ENCODE measurements at regions not wholly inside any gene's neighbourhood (a gene's known extent, or its start where the extent isn't known, plus 50 kb on each side); places are given as distances from the start of the nearest gene placed in this dataset.
A peak's percentile ranks its signal among the peaks of the same experiment; 100 is the strongest.
"Not testable (repeated sequence)": the region's sequence is repeated elsewhere in the genome, so short reads cannot be mapped to it uniquely, and the experiment has no call there.

- no peak for DNase-seq
Observed at GRCh38 chr12:32010631-32011336, 51.6 kb downstream of the RESF1 start.

- no peak for DNase-seq
Observed at GRCh38 chr12:32012249-32012785, 53.1 kb downstream of the RESF1 start.

DNA sequence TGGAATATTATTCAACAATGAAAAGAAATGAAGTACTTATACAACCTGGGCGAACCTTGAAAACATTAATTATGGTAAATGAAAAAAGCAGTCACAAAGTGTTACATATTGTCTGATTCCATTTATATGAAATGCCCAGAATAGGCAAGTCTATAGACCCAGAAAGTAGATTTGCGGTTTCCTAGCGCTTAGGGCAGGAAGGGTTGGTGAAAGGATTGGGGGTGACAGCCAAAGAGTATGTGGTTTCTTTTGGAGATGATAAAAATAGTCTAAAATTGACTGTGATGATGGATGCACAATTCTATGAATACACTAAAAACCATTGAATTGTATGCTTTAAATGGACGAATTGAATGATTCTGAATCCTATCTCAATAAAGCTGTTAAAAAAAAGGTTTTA is 55.8 kb downstream of the RESF1 start:
- no peak for DNase-seq

- no peak for DNase-seq
Observed at GRCh38 chr12:32016680-32017482, 57.7 kb downstream of the RESF1 start.

- no peak for DNase-seq
Observed at GRCh38 chr12:32021346-32021773, 62.1 kb downstream of the RESF1 start.

GRCh38 chr12:32022387-32022786 is 63.2 kb downstream of the RESF1 start:
- DNase-seq, result not testable (repeated sequence)

DNA sequence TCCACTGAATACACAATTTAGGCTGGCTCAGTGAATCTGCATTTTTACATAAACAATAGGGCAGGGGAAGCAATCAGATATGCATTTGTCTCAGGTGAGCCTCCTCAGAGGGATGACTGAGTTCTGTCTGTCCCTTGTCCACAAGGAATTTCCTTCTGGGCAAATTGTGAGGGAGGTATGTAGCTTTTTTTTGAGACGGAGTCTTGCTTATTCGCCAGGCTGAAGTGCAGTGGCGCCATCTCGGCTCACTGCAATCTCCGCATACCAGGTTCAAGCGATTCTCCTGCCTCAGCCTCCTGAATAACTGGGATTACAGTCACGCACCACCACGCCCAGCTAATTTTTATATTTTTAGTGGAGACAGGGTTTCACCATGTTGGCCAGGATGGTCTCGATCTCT is 64.6 kb downstream of the RESF1 start:
- not testable (repeated sequence) for DNase-seq

- DNase-seq, result no peak
Observed at GRCh38 chr12:32024884-32025592, 65.8 kb downstream of the RESF1 start.

GRCh38 chr12:32025906-32026305 is 66.7 kb downstream of the RESF1 start:
- peak; percentile 58 for DNase-seq

DNA sequence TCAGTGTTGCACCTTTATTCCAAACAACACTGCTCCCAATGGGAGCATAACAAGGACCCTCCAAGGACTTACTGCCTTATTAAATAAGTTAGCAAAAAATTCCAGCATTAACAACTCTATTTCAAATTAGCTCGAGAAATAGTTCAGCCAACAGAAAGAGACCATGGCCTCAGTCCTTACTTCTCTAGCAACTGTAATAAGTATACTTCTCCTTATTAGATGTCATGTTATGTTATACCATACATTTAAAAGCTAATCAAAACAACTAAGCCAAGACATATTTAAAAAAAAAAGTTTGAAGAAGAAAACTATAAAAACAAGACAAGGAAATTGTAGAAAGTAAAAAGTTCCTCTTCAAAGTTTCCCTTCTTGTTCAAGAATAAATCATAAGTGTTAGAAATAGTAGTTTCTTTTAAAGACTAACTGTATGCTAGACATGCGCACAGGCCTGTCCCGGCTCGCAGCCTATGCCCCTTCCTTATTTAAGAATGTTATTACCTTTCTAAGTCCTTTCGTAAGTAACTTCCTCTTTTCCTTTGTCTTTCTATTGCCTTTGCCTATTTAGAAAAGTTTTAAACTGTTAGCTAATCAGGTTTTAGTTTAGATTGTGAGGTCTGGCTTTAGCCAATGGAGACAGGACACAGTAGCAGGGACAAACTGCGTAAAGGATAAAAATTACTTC is 68.6 kb downstream of the RESF1 start:
- no peak for DNase-seq

GRCh38 chr12:32030151-32030550 is 70.9 kb downstream of the RESF1 start:
- no peak for DNase-seq

DNA sequence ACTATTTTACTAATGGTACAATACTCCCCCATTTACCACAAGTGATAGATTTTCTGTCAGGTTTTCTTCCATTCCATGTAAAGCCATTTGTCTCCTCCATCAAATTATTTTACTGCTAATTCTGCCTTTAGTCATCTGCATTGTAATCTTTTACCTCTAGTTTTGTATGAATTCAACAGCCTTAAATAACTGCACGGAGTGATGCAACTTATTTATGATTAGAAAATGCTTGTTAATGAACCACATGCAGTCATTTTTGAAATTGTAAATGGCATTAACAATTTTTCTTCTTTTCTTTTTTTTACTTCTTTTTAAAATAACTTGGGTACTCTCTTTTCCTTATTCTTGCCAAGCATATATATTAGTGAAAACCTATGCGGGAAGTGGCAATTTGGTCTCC is 71.5 kb downstream of the RESF1 start:
- DNase-seq, result no peak

GRCh38 chr12:32031109-32031508 is 71.9 kb downstream of the RESF1 start:
- no peak for DNase-seq

GRCh38 chr12:32032205-32032810 is 73.1 kb downstream of the RESF1 start:
- DNase-seq, result no peak

- no peak for DNase-seq
Observed at GRCh38 chr12:32033406-32033805, 73.2 kb upstream of the BICD1 start.

DNA sequence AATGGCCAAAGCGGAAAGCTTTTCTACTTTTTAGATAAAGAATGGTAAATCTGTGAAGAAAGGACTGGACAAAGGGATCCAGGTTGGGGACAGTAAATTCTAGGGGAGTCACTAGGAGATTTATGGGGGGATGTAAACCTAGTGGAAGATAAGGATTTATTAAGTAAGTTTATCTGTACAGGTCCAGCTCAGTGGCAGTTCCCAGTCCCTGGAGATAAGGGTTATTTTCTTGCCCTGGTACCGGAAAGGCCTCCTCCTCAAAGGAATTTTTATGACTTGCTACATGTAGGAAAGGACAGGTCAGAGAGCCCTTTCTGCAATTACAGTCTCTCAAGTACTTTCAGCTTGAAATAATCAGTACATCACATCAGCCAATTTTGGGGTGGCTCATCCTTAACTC is 72.6 kb upstream of the BICD1 start:
- no peak for DNase-seq

- DNase-seq, result no peak
Observed at GRCh38 chr12:32036477-32037263, 70.0 kb upstream of the BICD1 start.

- no peak for DNase-seq
Observed at GRCh38 chr12:32039347-32039746, 67.3 kb upstream of the BICD1 start.

DNA sequence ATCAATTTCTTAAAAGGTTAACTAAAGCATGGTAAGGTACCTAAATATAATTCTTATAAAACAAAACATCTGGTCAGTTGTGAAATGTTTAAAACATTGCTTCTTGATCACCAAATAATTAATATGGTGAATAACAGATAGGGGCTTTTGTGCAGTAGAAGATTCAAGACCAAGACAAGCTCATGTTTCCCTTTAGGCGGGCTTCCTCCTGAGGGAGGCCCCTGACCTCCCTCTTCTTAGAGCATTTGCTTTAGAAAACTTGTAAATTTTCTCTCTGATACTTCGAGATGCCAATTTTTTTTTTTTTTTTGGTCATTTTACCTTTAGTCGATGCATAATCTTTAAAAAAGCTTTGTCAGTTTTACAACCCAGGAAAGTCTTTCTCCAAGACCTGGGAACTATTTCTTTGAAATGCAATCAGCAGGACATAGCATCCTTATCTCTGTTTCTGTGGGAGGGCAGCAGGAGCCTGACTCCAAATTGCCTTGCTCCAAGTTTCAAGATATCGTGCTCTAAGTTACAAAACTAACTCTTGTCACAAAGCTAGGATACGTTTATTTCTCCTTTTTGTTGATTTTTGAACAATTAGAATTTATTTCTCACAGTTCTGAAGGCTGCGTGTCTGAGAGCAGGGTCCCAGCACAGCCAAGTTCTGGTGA is 66.6 kb upstream of the BICD1 start:
- no peak for DNase-seq

GRCh38 chr12:32043928-32044549 is 62.6 kb upstream of the BICD1 start:
- no peak for DNase-seq

Measured in activated CD4-positive, alpha-beta T cell treated with anti-CD3 and anti-CD28 coated beads, Interleukin-2, Interleukin-6, amounts not matched to agents 100 ng/mL and 50 ng/mL, durations not matched to agents 16 hours and 8 hours (primary cell).